ENCODE measurements at regions not wholly inside any gene's neighbourhood (a gene's known extent, or its start where the extent isn't known, plus 50 kb on each side); places are given as distances from the start of the nearest gene placed in this dataset.

GRCh38 chr18:72427721-72428120, 116.4 kb downstream of the CBLN2 start:
- no peak for TF ChIP-seq CTCF (IDR thresholded peaks at IDR 0.05)
- H3K4me1 ChIP-seq = no peaks in the 10 kb centered on the region
- DNase-seq = no peak
- H3K36me3 ChIP-seq = no peaks in the 10 kb centered on the region
- no peak for ATAC-seq
- peaks cover 0 to 3% of the 10 kb centered on the region in 2 donors for H3K9me3 ChIP-seq
- intact Hi-C loops (cut with DNase I) = no loop called here
- H3K27ac ChIP-seq = no peak overlapping the region
- no peak overlapping the region for H3K4me3 ChIP-seq
- no peaks in the 10 kb centered on the region for H3K27me3 ChIP-seq

- H3K27ac ChIP-seq = no peak overlapping the region
Measured at GRCh38 chr18:72419914-72420313, 124.2 kb downstream of the CBLN2 start.

GRCh38 chr18:72412927-72413326, 131.2 kb downstream of the CBLN2 start:
- H3K27me3 ChIP-seq = no peaks in the 10 kb centered on the region
- intact Hi-C loops (cut with DNase I) = no loop called here
- no peak for TF ChIP-seq CTCF (IDR thresholded peaks at IDR 0.05)
- no peaks in the 10 kb centered on the region for H3K36me3 ChIP-seq
- H3K4me3 ChIP-seq = no peak overlapping the region
- DNase-seq (no peak), ATAC-seq (no peak)
- peaks cover 0 to 4% of the 10 kb centered on the region in 2 donors for H3K9me3 ChIP-seq
- no peaks in the 10 kb centered on the region for H3K4me1 ChIP-seq
- H3K27ac ChIP-seq = no peak overlapping the region

More at GRCh38 chr18:72419914-72420313, 124.2 kb downstream of the CBLN2 start:
- TF ChIP-seq CTCF (IDR thresholded peaks at IDR 0.05) = no peak
- no peaks in the 10 kb centered on the region for H3K36me3 ChIP-seq
- H3K4me1 ChIP-seq = no peaks in the 10 kb centered on the region
- DNase-seq (no peak), ATAC-seq (no peak)
- H3K9me3 ChIP-seq = no peaks in the 10 kb centered on the region
- no peak overlapping the region for H3K4me3 ChIP-seq
- H3K27me3 ChIP-seq = no peaks in the 10 kb centered on the region
- intact Hi-C loops (cut with DNase I) = no loop called here

- DNase-seq = no peak
- no peak for ATAC-seq
- no peaks in the 10 kb centered on the region for H3K36me3 ChIP-seq
- H3K4me3 ChIP-seq = no peak overlapping the region
- no peak for TF ChIP-seq CTCF (IDR thresholded peaks at IDR 0.05)
- peaks cover 0 to 19% of the 10 kb centered on the region in 2 donors for H3K9me3 ChIP-seq
- intact Hi-C loops (cut with DNase I) = no loop called here
- no peaks in the 10 kb centered on the region for H3K4me1 ChIP-seq
- no peaks in the 10 kb centered on the region for H3K27me3 ChIP-seq
- H3K27ac ChIP-seq = no peak overlapping the region
Measured at GRCh38 chr18:72411261-72411660, 132.9 kb downstream of the CBLN2 start.

GRCh38 chr18:72410399-72410798, 133.7 kb downstream of the CBLN2 start:
- no peak overlapping the region for H3K4me3 ChIP-seq
- H3K27ac ChIP-seq = no peak overlapping the region
- intact Hi-C loops (cut with DNase I) = no loop called here
- ATAC-seq (no peak), DNase-seq (no peak)
- no peaks in the 10 kb centered on the region for H3K4me1 ChIP-seq
- H3K36me3 ChIP-seq = no peaks in the 10 kb centered on the region
- TF ChIP-seq CTCF (IDR thresholded peaks at IDR 0.05) = no peak
- peaks cover 0 to 19% of the 10 kb centered on the region in 2 donors for H3K9me3 ChIP-seq
- H3K27me3 ChIP-seq = no peaks in the 10 kb centered on the region

Measured in left lung (tissue), 4 donors.